ENCODE measurements at regions not wholly inside any gene's neighbourhood (a gene's known extent, or its start where the extent isn't known, plus 50 kb on each side); places are given as distances from the start of the nearest gene placed in this dataset.

DNA sequence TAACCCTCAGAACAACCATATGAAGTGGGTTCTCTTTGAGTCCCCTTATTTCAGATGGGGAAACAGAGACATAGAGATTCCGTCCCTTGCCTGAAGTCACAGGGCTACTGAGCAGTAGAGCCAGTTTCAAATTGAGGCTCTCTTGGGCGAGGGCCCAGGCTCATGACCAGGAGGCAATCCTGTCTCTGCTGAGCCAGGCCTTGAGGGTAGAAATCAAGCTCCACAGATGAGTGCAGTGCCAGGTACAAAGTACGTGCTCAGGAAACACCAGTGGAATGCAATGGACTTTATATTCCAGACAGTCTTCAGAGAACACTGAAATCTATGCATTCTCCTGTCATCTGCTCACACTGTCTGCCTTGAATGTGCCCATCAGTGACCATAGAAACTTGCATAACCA is 291.7 kb upstream of the MAF start:
- ChIA-PET CTCF (no interaction called here), POLR2A (no interaction called here)
- Histone ChIP-seq H3K27me3 (ENCODE audit: control insufficient read depth, insufficient read depth, low read length) (no peaks in the 10 kb centered on the region), H3K4me3 (ENCODE audit: low read depth, low read length) (no peak overlapping the region), H3K27ac (ENCODE audit: low read depth, low read length) (no peak overlapping the region), H3K9me3 (ENCODE audit: control insufficient read depth, insufficient read depth, low read length) (peaks cover 2% of the 10 kb centered on the region; the same call in 1 of the 2 replicates)
- TF ChIP-seq, protein P1, sequence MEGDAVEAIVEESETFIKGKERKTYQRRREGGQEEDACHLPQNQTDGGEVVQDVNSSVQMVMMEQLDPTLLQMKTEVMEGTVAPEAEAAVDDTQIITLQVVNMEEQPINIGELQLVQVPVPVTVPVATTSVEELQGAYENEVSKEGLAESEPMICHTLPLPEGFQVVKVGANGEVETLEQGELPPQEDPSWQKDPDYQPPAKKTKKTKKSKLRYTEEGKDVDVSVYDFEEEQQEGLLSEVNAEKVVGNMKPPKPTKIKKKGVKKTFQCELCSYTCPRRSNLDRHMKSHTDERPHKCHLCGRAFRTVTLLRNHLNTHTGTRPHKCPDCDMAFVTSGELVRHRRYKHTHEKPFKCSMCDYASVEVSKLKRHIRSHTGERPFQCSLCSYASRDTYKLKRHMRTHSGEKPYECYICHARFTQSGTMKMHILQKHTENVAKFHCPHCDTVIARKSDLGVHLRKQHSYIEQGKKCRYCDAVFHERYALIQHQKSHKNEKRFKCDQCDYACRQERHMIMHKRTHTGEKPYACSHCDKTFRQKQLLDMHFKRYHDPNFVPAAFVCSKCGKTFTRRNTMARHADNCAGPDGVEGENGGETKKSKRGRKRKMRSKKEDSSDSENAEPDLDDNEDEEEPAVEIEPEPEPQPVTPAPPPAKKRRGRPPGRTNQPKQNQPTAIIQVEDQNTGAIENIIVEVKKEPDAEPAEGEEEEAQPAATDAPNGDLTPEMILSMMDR (IDR thresholded peaks at IDR 0.05; ENCODE audit: low read depth, low read length), result no peak
- no peak for DNase-seq (ENCODE audit: low read depth, low spot score)

DNA sequence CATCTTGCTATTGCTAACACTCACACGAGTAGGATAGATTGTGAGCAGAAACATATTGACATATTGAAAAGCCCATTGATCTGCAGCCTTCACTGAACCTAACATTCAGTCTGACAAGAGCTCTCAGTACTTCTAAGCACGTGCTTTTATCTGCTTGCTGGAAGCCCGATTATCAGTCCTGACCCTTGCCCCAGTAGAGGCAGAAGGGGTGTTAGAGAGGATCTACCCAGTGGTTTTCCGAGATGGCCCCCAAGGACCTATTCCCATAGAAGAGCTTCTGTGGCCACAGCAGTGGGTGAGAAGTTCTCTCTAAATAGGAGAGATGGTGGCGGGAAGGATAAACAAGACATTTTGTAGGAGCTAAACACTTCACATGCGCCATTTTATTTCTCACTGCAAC is 290.9 kb upstream of the MAF start:
- H3K27ac ChIP-seq (ENCODE audit: low read depth, low read length), result no peak overlapping the region

DNA sequence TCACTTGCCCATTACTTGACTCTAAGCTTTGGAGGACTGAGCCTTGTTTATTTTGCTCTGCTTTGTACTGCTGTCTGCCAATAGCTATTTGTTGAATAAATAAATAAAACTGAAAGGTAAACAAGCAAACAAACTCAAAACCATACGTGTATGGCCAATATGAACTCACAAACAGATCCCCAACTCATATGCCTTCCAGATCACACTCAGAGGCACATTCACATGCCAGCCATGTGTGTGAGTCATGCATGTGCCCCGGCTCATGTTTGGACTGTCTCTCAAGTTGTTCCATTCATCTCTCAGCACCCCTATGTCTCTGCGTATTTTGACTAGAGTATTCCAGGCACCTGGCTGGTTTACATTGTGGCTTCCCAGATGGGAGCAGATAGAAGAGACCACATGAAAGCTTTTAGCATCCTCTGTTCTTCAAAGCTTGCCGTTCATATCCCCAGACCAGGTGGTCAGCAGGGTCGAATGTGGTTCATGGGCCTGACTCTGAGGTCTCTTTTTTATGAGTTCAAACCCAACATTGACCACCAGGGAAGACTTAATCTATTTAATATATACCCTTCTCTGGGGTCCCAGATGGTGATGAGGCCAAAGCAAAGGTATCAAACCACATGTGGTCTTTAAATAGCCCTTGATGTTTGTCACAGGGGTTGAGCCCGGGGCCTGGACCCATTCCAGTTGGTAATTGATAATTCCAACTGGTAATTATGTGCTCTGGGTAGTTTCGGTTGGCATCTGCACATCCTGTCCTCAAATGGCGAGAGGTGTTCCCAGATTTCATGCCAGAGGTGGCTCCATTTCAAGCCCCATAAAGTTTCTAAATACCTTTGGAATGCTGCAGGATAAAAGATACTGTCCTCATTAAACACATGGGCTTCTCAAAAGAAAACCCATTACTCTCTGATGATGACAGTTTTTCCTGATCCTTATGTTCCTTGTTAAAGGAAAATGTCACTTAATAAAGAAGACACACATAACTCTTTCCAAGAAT is 287.3 kb upstream of the MAF start:
- DNase-seq (ENCODE audit: low read depth, low spot score), result no peak
- TF ChIP-seq, protein P1 (IDR thresholded peaks at IDR 0.05; ENCODE audit: low read depth, low read length), result no peak

More for the DNA sequence above, 290.9 kb upstream of the MAF start:
- H3K27me3 ChIP-seq (ENCODE audit: control insufficient read depth, insufficient read depth, low read length), result no peaks in the 10 kb centered on the region
- POLR2A ChIA-PET, result no interaction called here
- CTCF ChIA-PET, result no interaction called here
- TF ChIP-seq, protein P1 (IDR thresholded peaks at IDR 0.05; ENCODE audit: low read depth, low read length), result no peak
- no peak for DNase-seq (ENCODE audit: low read depth, low spot score)
- H3K4me3 ChIP-seq (ENCODE audit: low read depth, low read length), result no peak overlapping the region
- peaks cover 2% of the 10 kb centered on the region; the same call in 1 of the 2 replicates for H3K9me3 ChIP-seq (ENCODE audit: control insufficient read depth, insufficient read depth, low read length)

DNA sequence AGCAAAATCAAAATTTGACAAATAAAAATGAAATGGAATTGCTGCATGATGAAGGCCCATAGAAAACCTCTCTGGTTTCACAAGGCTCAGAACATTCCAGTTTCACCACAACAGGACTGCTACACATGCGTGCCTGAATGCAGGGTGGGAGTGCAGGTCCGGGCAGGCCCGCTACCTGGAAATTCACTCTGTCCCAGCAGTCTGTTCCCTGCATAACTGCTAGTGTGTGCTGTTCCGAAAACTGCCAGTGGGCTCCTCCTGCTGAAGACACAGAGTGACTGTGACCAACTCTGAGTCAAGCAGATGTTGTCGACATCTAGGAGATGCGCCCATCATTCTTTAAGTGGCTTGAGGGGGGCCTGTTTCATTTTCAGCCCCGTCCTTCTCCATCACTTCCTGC is 284.8 kb upstream of the MAF start:
- Histone ChIP-seq H3K9me3 (ENCODE audit: control insufficient read depth, insufficient read depth, low read length) (peaks cover 2% of the 10 kb centered on the region; the same call in 1 of the 2 replicates), H3K27me3 (ENCODE audit: control insufficient read depth, insufficient read depth, low read length) (no peaks in the 10 kb centered on the region), H3K27ac (ENCODE audit: low read depth, low read length) (no peak overlapping the region), H3K4me3 (ENCODE audit: low read depth, low read length) (no peak overlapping the region)
- POLR2A ChIA-PET, result no interaction called here
- no peak for DNase-seq (ENCODE audit: low read depth, low spot score)
- CTCF ChIA-PET, result no interaction called here
- TF ChIP-seq, protein P1 (IDR thresholded peaks at IDR 0.05; ENCODE audit: low read depth, low read length), result no peak

More for the DNA sequence above, 287.3 kb upstream of the MAF start:
- Histone ChIP-seq H3K9me3 (ENCODE audit: control insufficient read depth, insufficient read depth, low read length) (peaks cover 2% of the 10 kb centered on the region; the same call in 1 of the 2 replicates), H3K4me3 (ENCODE audit: low read depth, low read length) (no peak overlapping the region), H3K27ac (ENCODE audit: low read depth, low read length) (no peak overlapping the region), H3K27me3 (ENCODE audit: control insufficient read depth, insufficient read depth, low read length) (no peaks in the 10 kb centered on the region)
- ChIA-PET CTCF (no interaction called here), POLR2A (no interaction called here)

DNA sequence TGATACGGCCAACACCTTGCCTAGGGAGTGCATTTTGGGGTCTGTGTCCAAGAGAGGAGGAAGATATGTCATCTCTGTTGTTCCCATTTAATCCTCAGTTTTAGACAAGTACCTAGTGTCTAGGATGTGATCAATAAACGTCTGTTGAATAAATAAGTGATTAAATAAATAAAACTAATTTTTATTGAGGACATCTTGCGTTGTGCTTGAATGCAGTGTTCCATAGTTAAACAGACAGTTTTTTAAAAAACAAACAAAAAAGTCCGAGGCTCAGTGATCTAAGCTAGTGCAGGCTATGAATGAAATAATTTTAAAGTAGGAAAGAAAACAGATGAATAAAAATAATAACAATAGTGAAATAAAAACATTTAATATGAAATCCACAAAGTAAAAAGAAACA is 283.0 kb upstream of the MAF start:
- Histone ChIP-seq H3K4me3 (ENCODE audit: low read depth, low read length) (no peak overlapping the region), H3K27ac (ENCODE audit: low read depth, low read length) (no peak overlapping the region), H3K9me3 (ENCODE audit: control insufficient read depth, insufficient read depth, low read length) (no peaks in the 10 kb centered on the region), H3K27me3 (ENCODE audit: control insufficient read depth, insufficient read depth, low read length) (no peaks in the 10 kb centered on the region)
- CTCF ChIA-PET, result no interaction called here
- POLR2A ChIA-PET, result no interaction called here
- TF ChIP-seq, protein P1 (IDR thresholded peaks at IDR 0.05; ENCODE audit: low read depth, low read length), result no peak
- DNase-seq (ENCODE audit: low read depth, low spot score), result no peak
